Stimulated activated CD8-positive, alpha-beta memory T cell treated with anti-CD3 and anti-CD28 coated beads, Interleukin-4, amount 100 ng/mL, for 24 hours (primary cell): ENCODE measurements at regions not wholly inside any gene's neighbourhood (a gene's known extent, or its start where the extent isn't known, plus 50 kb on each side); places are given as distances from the start of the nearest gene placed in this dataset.
"Not testable (repeated sequence)": the region's sequence is repeated elsewhere in the genome, so short reads cannot be mapped to it uniquely, and the experiment has no call there.

Experiments
- DNase-seq: peaks from one replicate; pipeline ENCODE4 v3.0.0-alpha.2; 2020; ENCODE audit warnings: low read depth

- no peak for DNase-seq
These were observed 101.7 kb downstream of the BMS1 start for GRCh38 chr10:42883993-42884983.

- no peak for DNase-seq
These were observed 103.1 kb downstream of the BMS1 start for GRCh38 chr10:42885491-42886270.

- no peak for DNase-seq
These were observed 105.3 kb downstream of the BMS1 start for GRCh38 chr10:42887734-42888503.

- DNase-seq: no peak
These were observed 106.0 kb downstream of the BMS1 start for GRCh38 chr10:42888504-42889095.

- no peak for DNase-seq
These were observed 114.1 kb downstream of the BMS1 start for GRCh38 chr10:42896735-42897134.

- DNase-seq: no peak
These were observed 115.7 kb downstream of the BMS1 start for GRCh38 chr10:42898037-42898960.

GRCh38 chr10:42899036-42899435, 116.4 kb downstream of the BMS1 start:
- no peak for DNase-seq

- DNase-seq: not testable (repeated sequence)
These were observed 117.8 kb downstream of the BMS1 start for GRCh38 chr10:42900346-42900745.

GRCh38 chr10:42911359-42911758, 128.8 kb downstream of the BMS1 start:
- no peak for DNase-seq

- no peak for DNase-seq
These were observed 134.4 kb downstream of the BMS1 start for GRCh38 chr10:42916974-42917373.

- DNase-seq: no peak
These were observed 135.2 kb downstream of the BMS1 start for GRCh38 chr10:42917821-42918220.

- no peak for DNase-seq
These were observed 139.4 kb downstream of the BMS1 start for GRCh38 chr10:42921951-42922350.

GRCh38 chr10:42924484-42924883, 141.9 kb downstream of the BMS1 start:
- DNase-seq: no peak

GRCh38 chr10:42926843-42927242, 144.2 kb downstream of the BMS1 start:
- no peak for DNase-seq

GRCh38 chr10:42928064-42928463, 145.5 kb downstream of the BMS1 start:
- DNase-seq: no peak

GRCh38 chr10:42929236-42929635, 146.6 kb downstream of the BMS1 start:
- DNase-seq: no peak

GRCh38 chr10:42929993-42930392, 146.9 kb upstream of the RET start:
- DNase-seq: no peak

- DNase-seq: no peak
These were observed 146.2 kb upstream of the RET start for GRCh38 chr10:42930516-42931192.

GRCh38 chr10:42932116-42932515, 144.8 kb upstream of the RET start:
- no peak for DNase-seq
